ENCODE measurements at regions not wholly inside any gene's neighbourhood (a gene's known extent, or its start where the extent isn't known, plus 50 kb on each side); places are given as distances from the start of the nearest gene placed in this dataset.
"Not testable (repeated sequence)": the region's sequence is repeated elsewhere in the genome, so short reads cannot be mapped to it uniquely, and the experiment has no call there.

DNA sequence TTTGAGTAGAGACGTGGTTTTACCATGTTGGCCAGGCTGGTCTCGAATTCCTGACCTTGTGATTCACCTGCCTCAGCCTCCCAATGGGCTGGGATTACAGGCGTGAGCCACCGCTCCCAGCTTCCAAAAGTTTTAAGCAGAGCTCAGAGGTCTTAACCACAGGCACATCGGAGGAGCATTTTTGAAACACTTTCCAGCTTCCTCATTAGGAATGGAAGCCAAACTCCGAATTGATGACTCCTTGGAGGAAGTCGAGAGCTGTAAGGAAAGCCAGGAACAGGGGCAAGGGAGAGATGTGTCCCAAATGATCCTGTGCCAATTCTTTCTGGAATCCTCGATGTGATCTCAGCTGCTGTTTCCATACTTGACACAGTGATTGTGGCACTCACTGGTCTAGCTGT is 56.2 kb upstream of the CCZ1B start:
- H4K91ac ChIP-seq (ENCODE audit: insufficient read length, low read depth, low read length); H3K56ac ChIP-seq (ENCODE audit: insufficient read length, low read depth, low read length); H3K9me3 ChIP-seq (ENCODE audit: control insufficient read depth, low read depth, low read length); H3K27ac ChIP-seq (ENCODE audit: insufficient read length, low read depth, low read length); H3K27me3 ChIP-seq (ENCODE audit: insufficient read depth, low read length); H3K36me3 Mint-ChIP-seq (ENCODE audit: insufficient read depth in 1 of 3, low read depth in 3 of 3); H3K79me1 ChIP-seq (ENCODE audit: insufficient read depth, low read depth, low read length, poor library complexity, severe bottlenecking); H3K4ac ChIP-seq (ENCODE audit: low read depth, low read length); H2AFZ ChIP-seq (ENCODE audit: low read length); H3K14ac ChIP-seq (ENCODE audit: insufficient read depth, low read length); H2AK5ac ChIP-seq (ENCODE audit: insufficient read length, low read length); H2BK12ac ChIP-seq (ENCODE audit: insufficient read length, low read depth, low read length); H2BK15ac ChIP-seq (ENCODE audit: low read depth, low read length); H3K4me1 Mint-ChIP-seq; H3K9me3 Mint-ChIP-seq; H3K4me2 ChIP-seq (ENCODE audit: insufficient read depth, insufficient read length, low read length); H3K4me1 ChIP-seq (ENCODE audit: insufficient read depth, low read length); H2BK120ac ChIP-seq (ENCODE audit: low read depth, low read length, poor library complexity, severe bottlenecking); H3K18ac ChIP-seq (ENCODE audit: insufficient read length, low read depth, low read length); H3K23me2 ChIP-seq (ENCODE audit: insufficient read length, low read depth, low read length, poor library complexity, severe bottlenecking); H3K9ac ChIP-seq (ENCODE audit: extremely low read depth, insufficient read length, low read length); H3K4me3 Mint-ChIP-seq; H3K23ac ChIP-seq (ENCODE audit: insufficient read length, low read depth, low read length); H4K5ac ChIP-seq (ENCODE audit: insufficient read length, low read depth, low read length); H3K79me2 ChIP-seq (ENCODE audit: insufficient read depth, low read length); H3K27ac Mint-ChIP-seq; H3T11ph ChIP-seq (ENCODE audit: low read length); H4K20me1 ChIP-seq (ENCODE audit: control insufficient read depth, insufficient read depth, insufficient read length); H2BK5ac ChIP-seq (ENCODE audit: insufficient read length, low read length); H4K8ac ChIP-seq (replicated peaks; ENCODE audit: insufficient read length, low read depth, low read length); H2BK20ac ChIP-seq (ENCODE audit: low read depth, low read length, poor library complexity, severe bottlenecking); DNase-seq: not testable (repeated sequence)
- no CpG with 5 or more reads among the region's 8 CpGs for WGBS (ENCODE audit: extremely low coverage, insufficient read length, low lambda C conversion rate)
- peaks cover 20% of the 10 kb centered on the region for H3K27me3 Mint-ChIP-seq (ENCODE audit: low read depth)

DNA sequence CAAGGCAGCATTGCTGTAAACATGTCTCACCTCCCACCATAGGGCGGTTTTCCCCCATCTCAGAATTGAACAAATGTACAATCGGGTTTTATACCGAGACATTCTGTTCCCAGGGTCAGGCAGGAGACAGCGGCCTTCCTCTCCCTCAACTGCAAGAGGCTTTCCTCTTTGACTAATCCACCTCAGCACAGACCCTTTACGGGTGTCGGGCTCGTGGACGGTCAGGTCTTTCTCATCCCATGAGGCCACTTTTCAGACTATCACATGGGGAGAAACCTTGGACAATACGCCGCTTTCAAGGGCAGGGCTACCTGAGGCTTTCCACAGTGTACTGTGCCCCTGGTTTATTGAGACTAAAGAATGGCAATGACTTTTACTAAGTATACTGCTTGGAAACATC is 57.7 kb upstream of the CCZ1B start:
- not testable (repeated sequence) for H3K56ac ChIP-seq (ENCODE audit: insufficient read length, low read depth, low read length); H2BK20ac ChIP-seq (ENCODE audit: low read depth, low read length, poor library complexity, severe bottlenecking); H3K23me2 ChIP-seq (ENCODE audit: insufficient read length, low read depth, low read length, poor library complexity, severe bottlenecking); H4K8ac ChIP-seq (replicated peaks; ENCODE audit: insufficient read length, low read depth, low read length); H3K9me3 Mint-ChIP-seq; H4K91ac ChIP-seq (ENCODE audit: insufficient read length, low read depth, low read length); H4K5ac ChIP-seq (ENCODE audit: insufficient read length, low read depth, low read length); H3K27ac ChIP-seq (ENCODE audit: insufficient read length, low read depth, low read length); H3K4me3 Mint-ChIP-seq; H3K79me2 ChIP-seq (ENCODE audit: insufficient read depth, low read length); H3K9me3 ChIP-seq (ENCODE audit: control insufficient read depth, low read depth, low read length); H2BK5ac ChIP-seq (ENCODE audit: insufficient read length, low read length); H3K14ac ChIP-seq (ENCODE audit: insufficient read depth, low read length); H3K9ac ChIP-seq (ENCODE audit: extremely low read depth, insufficient read length, low read length); H3T11ph ChIP-seq (ENCODE audit: low read length); DNase-seq; H3K23ac ChIP-seq (ENCODE audit: insufficient read length, low read depth, low read length); H3K4ac ChIP-seq (ENCODE audit: low read depth, low read length); H3K27ac Mint-ChIP-seq; H2BK15ac ChIP-seq (ENCODE audit: low read depth, low read length); H3K4me1 Mint-ChIP-seq; H3K18ac ChIP-seq (ENCODE audit: insufficient read length, low read depth, low read length); H2AFZ ChIP-seq (ENCODE audit: low read length); H3K36me3 Mint-ChIP-seq (ENCODE audit: insufficient read depth in 1 of 3, low read depth in 3 of 3); H3K4me2 ChIP-seq (ENCODE audit: insufficient read depth, insufficient read length, low read length); H4K20me1 ChIP-seq (ENCODE audit: control insufficient read depth, insufficient read depth, insufficient read length); H2AK5ac ChIP-seq (ENCODE audit: insufficient read length, low read length); H2BK120ac ChIP-seq (ENCODE audit: low read depth, low read length, poor library complexity, severe bottlenecking); H2BK12ac ChIP-seq (ENCODE audit: insufficient read length, low read depth, low read length); H3K79me1 ChIP-seq (ENCODE audit: insufficient read depth, low read depth, low read length, poor library complexity, severe bottlenecking); H3K27me3 ChIP-seq (ENCODE audit: insufficient read depth, low read length); H3K4me1 ChIP-seq (ENCODE audit: insufficient read depth, low read length)
- H3K27me3 Mint-ChIP-seq (ENCODE audit: low read depth) = peaks cover 20% of the 10 kb centered on the region
- WGBS (ENCODE audit: extremely low coverage, insufficient read length, low lambda C conversion rate) = no CpG with 5 or more reads among the region's 10 CpGs
